Fibroblast of upper back skin (primary cell): ENCODE measurements at regions not wholly inside any gene's neighbourhood (a gene's known extent, or its start where the extent isn't known, plus 50 kb on each side); places are given as distances from the start of the nearest gene placed in this dataset.

Source experiments
- DNase-seq: peaks from one replicate; pipeline ENCODE4 v3.0.0-alpha.2; 2013

DNA sequence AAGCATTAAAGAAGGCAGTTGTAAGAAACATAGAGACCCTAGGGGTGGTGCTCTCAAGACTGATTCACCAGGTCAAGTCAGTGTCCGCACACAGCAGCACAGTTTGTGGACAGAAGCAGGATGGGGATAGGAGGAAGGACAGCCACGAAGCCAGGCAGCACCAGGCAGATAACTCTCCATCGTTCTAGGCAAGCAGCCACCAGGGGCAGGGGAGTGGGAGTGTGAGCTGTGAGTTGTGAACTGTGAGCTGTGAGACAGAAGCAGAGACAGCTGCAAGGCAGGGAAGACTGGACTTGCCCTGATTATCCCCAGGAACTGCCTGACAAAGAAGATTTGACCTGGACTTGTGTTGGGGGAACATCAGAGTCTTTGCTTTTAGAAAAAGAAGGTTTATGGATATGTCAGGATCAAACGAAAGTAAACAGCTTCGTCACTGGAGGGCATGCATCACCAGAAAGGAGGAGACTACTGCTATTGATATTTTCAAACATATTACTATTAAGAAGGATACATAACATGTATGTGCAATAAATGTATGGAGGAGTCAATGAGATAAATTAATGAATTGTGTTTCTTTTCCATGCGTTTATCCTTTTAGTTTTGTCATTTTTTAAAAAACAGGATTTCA is 286.1 kb downstream of the IRS2 start:
- DNase-seq = no peak

DNA sequence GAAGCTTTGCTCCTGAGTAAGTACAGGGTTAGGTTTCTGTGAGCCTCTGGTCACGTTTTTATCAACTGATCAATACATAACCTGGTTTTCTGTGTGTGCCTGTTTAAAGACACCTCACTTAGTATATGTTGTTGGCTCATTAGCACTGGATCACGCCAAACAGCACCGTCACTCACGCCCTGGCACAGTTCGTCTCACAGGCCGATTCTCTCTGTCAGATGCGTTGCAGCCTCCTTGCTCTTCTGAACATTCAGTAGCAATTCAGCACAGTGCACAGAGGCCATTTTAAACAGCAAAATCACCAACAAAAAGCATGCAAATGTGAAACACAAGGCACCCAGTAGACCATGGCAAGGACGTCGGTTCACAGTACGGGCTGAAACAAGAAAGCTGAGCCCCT is 288.5 kb downstream of the IRS2 start:
- no peak for DNase-seq

GRCh38 chr13:109496216-109496615 is 290.2 kb downstream of the IRS2 start:
- no peak for DNase-seq

DNA sequence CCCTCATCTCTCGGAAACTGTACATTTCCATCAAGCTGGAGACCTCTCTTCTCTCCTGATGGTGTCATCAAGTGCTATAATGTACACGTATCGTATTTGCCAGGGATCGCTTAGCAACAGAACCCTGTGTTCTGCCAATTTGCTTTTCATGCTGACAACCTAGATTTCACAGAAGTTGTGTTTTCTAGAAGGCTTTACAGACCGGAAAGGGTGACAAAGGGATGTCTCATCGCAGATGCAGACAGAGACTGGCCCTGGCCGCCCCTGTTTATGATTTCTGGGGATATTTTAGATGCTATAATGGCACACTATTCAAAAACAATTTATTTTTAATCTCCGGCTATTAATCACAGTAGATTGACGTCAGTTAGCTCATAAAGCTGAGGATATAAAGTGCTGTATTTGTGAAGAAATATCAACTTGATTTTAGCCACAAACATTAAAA is 291.4 kb downstream of the IRS2 start:
- DNase-seq = peak; percentile 45

- no peak for DNase-seq
Observed at GRCh38 chr13:109485136-109485794, 301.1 kb downstream of the IRS2 start.

DNA sequence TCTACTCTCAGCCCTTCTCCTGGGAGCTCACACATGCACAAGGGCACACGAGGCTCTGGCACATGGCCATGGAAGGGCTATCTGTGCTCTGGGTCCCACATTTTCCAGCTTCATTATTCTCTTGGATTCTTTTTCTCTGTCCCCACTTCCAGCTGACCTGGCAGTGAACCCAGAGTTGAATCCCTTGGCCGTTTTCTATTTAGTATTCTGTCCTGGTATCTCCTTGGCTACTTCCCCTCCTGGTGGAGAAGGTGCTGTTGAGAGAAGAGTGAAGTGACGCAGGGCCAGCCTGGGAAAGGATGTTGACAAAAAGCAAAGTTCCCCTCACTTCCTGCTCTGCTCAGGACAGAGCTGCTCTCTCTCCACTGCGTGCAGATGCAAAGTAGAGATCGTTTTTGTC is 303.1 kb downstream of the IRS2 start:
- no peak for DNase-seq

GRCh38 chr13:109481040-109481439 is 305.3 kb downstream of the IRS2 start:
- no peak for DNase-seq

- peak; percentile 21 for DNase-seq
Observed at GRCh38 chr13:109480011-109480955, 306.1 kb downstream of the IRS2 start.

DNA sequence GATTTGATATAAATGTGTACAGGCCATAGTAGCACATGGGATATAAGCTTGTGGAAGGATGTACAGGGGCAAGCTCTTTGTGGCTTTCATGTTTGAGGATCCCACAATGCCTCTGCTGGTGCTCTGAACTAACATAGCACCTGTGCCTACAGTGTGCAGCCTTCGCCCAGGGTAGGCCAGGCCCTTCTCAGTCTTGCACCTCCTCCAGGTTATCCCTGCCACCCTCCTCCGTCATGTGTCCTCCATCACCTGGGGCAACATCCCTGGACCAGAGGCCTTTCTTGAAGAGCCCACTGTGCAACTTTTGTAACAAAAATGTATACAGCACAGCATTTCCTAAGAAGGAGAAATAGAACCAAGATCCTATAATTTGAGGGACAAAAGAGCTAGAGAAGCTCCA is 306.8 kb downstream of the IRS2 start:
- DNase-seq = no peak

DNA sequence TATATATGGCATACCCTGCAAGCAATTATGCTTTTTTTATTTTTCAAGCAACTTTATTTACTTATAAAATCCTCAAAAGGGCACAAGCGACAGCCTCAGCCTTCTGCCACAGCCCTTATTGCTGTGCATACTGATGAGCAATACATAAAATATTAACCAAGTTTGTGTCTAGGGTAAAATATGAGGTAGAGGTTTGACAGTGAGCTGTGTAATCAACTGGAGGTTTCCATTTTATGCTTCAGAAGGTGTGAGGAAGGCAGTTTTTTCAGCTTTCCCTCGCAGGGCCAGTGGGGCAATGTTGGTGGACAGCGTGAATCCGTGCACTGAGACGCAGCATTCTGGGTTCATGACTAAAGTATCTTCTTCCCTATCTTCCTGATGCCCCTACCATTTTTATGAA is 310.4 kb downstream of the IRS2 start:
- no peak for DNase-seq

DNA sequence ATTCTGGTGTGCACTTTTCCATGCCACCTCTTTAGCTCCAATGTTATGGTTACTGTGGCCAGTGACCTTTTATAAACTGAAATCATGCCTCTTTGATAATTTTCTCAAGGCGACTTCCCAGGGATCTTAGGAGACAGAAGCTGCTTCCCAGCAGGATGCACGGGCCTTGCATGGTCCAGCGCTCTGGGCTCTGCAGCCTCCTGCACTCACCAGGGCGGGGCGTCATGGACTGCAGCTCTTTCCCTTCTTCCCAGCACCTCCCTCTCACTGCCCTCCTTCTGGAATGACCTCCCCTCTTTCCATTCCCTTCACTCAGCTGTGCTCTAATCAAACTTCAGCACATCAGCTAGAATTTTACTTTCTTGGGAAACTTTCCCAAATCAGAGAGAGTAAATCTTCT is 318.3 kb downstream of the IRS2 start:
- no peak for DNase-seq

DNA sequence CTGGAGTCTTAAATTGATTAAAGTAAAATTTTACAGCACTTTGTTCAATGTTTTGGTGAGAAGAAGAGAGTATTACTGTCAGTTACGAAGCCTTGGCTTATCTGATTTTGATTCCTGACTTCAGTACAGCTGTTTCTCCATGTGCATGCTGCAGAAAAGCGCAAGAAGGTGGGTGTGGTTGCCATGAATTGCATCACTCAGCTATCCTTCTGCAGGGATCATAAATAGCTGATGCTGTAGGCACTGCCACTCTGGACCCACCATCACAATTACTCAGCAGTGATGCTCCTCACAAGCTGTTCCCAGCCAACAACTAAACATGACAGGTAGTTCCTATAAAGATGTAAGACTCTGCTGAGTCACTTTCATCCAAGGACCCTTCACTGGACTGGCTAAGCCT is 321.2 kb downstream of the IRS2 start:
- peak; percentile 28 for DNase-seq

DNA sequence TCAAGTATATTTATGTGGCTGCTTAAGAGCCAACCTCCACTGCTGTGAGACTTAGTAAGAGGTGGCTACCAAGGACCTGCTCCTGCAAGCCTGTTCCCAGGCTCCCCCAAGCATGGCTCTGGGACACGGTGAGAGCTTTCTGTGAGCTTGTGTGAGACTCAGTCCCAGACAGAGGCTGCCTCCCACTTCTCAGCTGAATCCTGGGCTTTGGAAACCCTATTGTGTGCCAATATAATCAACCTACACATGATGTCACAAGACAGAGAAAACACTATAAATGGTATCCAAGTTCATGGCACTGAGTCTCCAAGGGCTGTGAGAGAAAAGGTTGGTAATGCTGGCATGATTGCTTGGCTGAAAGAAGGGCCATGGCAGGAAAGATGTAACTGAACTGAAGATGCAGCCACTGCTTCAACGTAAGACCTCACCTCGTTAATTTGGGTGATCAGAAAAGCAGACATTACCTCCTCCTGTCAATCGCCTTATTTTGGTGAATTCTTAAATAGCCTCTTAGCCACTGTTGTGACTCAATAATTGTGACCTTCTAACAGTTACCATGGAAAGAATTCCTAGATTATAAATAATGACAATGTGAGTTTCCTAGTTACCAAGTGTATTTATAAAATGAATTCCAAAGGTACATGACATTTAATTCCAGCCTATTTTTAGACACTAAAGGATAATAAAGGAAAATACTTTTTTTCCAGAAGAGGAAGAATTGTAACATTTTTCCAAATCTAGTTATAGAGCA is 332.0 kb downstream of the IRS2 start:
- DNase-seq = peak; percentile 31

- peak; percentile 23 for DNase-seq
Observed at GRCh38 chr13:109451726-109452125, 334.7 kb downstream of the IRS2 start.

DNA sequence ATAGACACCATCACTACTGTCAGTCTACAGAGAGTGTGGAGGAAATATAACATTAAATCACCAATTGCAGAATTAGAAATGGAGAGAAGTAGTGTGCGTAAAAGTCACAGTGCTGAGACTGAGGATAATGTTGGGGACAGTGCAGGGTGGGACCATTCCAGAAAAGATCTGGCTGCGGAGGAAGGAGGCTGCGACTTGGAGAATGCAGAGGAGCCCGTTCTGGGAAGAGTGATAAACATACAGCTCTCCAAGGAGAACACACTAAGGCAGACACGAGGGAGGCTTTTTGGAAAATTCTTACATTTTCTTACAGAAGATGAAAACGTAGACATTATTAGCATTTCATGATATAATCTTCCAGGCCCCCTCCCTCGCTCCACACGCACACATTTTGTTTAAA is 337.8 kb downstream of the IRS2 start:
- no peak for DNase-seq

GRCh38 chr13:109447667-109448066 is 338.7 kb downstream of the IRS2 start:
- DNase-seq = no peak

DNA sequence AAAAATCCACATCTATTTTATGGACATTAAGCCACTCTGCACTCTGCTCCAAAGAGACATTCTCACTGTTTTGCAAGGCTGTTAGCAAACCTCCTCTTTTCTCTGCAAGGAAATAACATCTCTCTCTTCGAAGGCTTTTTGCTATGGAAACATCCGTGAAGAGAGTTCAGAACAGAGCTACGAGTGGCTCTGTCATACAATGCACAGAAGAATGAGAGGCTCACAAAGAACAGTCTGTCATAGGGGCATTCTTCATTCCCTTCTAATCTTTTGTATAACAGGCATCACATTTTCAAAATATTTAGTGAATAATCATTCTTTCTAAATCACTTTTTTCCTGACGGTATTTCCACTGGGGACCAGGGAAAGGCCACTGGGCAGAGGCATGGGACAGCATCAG is 346.1 kb downstream of the IRS2 start:
- no peak for DNase-seq

- DNase-seq = no peak
Observed at GRCh38 chr13:109439813-109440212, 346.6 kb downstream of the IRS2 start.

- no peak for DNase-seq
Observed at GRCh38 chr13:109436841-109437240, 349.5 kb downstream of the IRS2 start.

DNA sequence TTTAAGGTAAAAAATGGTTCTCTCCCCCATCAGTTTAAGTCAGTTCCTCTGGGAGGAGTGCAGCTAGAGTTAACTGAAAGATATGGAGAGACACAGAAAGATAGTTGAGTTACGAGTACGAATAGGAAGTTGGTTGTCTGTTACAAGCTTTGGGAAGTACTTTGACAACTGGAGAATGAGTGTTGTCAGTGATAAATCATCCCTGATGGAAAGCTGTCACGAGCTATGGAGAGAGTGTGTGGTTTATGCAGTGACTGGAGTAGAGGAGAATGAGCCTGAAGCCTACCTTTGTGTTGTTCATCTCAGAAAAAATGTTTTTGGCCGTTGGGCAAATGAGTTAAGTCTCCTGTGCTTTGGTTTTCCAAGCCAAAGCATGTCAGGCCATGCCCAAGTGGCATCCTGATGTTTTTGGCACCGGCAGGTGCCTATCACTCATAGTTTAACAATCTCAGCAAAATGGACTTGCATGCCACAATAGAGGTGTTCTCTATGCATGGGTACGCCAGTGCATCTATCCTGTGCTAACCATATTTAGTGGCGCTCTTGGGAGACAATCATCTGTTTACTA is 350.2 kb downstream of the IRS2 start:
- DNase-seq = no peak

DNA sequence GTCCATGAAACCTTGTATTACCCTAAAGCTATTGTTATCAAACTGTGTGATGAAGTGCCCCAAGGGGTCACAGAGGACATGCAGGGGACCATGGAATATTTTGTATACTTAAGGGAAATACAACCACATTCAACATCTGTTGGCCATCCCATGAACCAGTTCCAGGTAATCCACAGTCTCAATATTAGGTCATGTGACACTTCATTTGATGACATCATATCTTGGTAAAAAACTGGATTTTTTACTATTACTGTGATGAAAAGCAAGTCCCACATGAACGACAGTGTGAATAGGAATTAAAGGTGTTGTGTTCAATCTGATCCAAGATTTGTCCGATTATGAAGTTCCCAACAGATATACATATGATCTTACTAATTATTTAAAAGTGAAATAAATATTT is 355.2 kb downstream of the IRS2 start:
- no peak for DNase-seq

DNA sequence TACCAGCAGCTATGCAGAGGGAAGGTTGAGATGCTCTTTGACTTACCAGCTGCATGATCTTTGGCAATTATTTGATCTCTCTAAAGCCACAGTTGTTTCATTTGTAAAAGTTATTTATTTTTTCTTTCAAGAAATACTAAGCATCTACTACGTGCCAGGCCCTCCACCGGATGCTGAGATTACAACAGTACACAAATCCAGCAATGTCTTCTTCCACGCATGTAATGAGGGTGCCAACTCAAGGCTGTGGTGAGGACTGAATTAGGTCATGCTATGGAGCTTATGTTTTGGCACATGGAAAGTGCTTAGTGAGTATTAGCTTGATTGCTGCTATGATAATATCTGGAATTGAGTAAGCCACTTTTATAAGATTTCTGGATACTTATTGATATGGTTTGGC is 358.2 kb downstream of the IRS2 start:
- DNase-seq = no peak

DNA sequence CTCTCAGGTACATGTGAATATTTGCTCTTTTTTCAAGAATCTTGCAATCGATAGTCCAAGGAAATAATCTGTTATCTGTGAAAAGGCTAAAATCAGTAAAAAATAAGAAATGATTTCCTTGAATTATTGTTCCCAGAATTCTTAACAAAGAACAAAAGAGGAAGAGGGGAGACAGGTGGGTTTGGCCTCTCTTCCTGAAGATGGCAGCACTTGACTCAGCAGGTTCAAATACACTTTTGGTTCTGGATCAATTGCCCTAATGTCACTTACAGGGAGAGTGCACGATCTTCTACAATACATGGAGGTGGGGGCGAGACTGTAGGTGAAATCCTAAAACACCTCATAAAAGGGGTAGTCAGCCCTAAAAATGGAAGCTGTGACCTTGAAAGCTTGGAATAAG is 358.7 kb downstream of the IRS2 start:
- no peak for DNase-seq
